ENCODE measurements at regions not wholly inside any gene's neighbourhood (a gene's known extent, or its start where the extent isn't known, plus 50 kb on each side); places are given as distances from the start of the nearest gene placed in this dataset.

- TF ChIP-seq CTCF (conservative IDR thresholded peaks at IDR 0.05; ENCODE audit: low read length) = no peak
- TF ChIP-seq EZH2phosphoT487 (IDR thresholded peaks at IDR 0.05; ENCODE audit: borderline replicate concordance) = no peak
Measured at GRCh38 chr5:143657647-143658285, 154.2 kb upstream of the HMHB1 start.
